RWPE2 (cell line): ENCODE measurements at regions not wholly inside any gene's neighbourhood (a gene's known extent, or its start where the extent isn't known, plus 50 kb on each side); places are given as distances from the start of the nearest gene placed in this dataset.

Source experiments
- ATAC-seq: fragments of 200-7000 bp; cut with Tn5 transposase; 3 replicates; pipeline ENCODE4 v1.9.1; 2021; ENCODE audit warnings: low read depth
- DNase-seq: peaks from one replicate; pipeline ENCODE4 v3.0.0-alpha.2; 2020; ENCODE audit warnings: low spot score
- H3K27ac ChIP-seq: fragments of 450-650 bp; 2 replicates; pipeline ENCODE4 v1.5.1; 2017; ENCODE audit warnings: mild to moderate bottlenecking; ENCODE audit not compliant: poor library complexity, severe bottlenecking
- H3K27me3 ChIP-seq: fragments of 250-450 bp; sonication (Bioruptor Pico); 2 replicates; pipeline ENCODE4 v1.5.1; 2021; ENCODE audit warnings: mild to moderate bottlenecking, moderate library complexity; ENCODE audit not compliant: insufficient read depth, poor library complexity, severe bottlenecking
- H3K36me3 ChIP-seq: fragments of 250-450 bp; sonication (Bioruptor Pico); 2 replicates; pipeline ENCODE4 v1.5.1; 2020; ENCODE audit warnings: low read depth, mild to moderate bottlenecking, moderate library complexity
- H3K4me1 ChIP-seq: fragments of 250-450 bp; sonication (Bioruptor Pico); 2 replicates; pipeline ENCODE4 v1.5.1; 2021; ENCODE audit warnings: mild to moderate bottlenecking, moderate library complexity; ENCODE audit not compliant: insufficient read depth, poor library complexity, severe bottlenecking
- H3K4me3 ChIP-seq: fragments of 250-450 bp; sonication (Bioruptor Pico); 2 replicates; pipeline ENCODE4 v1.5.1; 2021; ENCODE audit warnings: mild to moderate bottlenecking, moderate library complexity; ENCODE audit not compliant: severe bottlenecking
- H3K9me3 ChIP-seq: fragments of 250-450 bp; sonication (Bioruptor Pico); 2 replicates; pipeline ENCODE4 v1.5.1; 2021; ENCODE audit warnings: mild to moderate bottlenecking, moderate library complexity; ENCODE audit not compliant: severe bottlenecking
- CTCF ChIP-seq: fragments of 450-650 bp; IDR thresholded peaks from one replicate; pipeline ENCODE4 v1.5.1; 2017; ENCODE audit warnings: mild to moderate bottlenecking, moderate library complexity; ENCODE audit not compliant: poor library complexity, severe bottlenecking

- DNase-seq (no peak), ATAC-seq (no peak)
- no peak for TF ChIP-seq CTCF
- no peak overlapping the region for H3K27ac ChIP-seq
- H3K36me3 ChIP-seq = no peaks in the 10 kb centered on the region
- H3K4me3 ChIP-seq = no peak overlapping the region
- H3K4me1 ChIP-seq = no peaks in the 10 kb centered on the region
- H3K27me3 ChIP-seq = no peaks in the 10 kb centered on the region
- H3K9me3 ChIP-seq = no peaks in the 10 kb centered on the region
Observed at GRCh38 chr5:40365342-40366330, 314.1 kb upstream of the PTGER4 start.

- no peaks in the 10 kb centered on the region for H3K36me3 ChIP-seq
- ATAC-seq (no peak), DNase-seq (no peak)
- H3K27me3 ChIP-seq = no peaks in the 10 kb centered on the region
- H3K27ac ChIP-seq = no peak overlapping the region
- no peak overlapping the region for H3K4me3 ChIP-seq
- H3K4me1 ChIP-seq = no peaks in the 10 kb centered on the region
- TF ChIP-seq CTCF = no peak
- no peaks in the 10 kb centered on the region for H3K9me3 ChIP-seq
Observed at GRCh38 chr5:40364441-40364840, 315.3 kb upstream of the PTGER4 start.

- ATAC-seq (no peak), DNase-seq (no peak)
- H3K27me3 ChIP-seq = no peaks in the 10 kb centered on the region
- H3K4me3 ChIP-seq = no peak overlapping the region
- no peaks in the 10 kb centered on the region for H3K9me3 ChIP-seq
- no peak for TF ChIP-seq CTCF
- no peaks in the 10 kb centered on the region for H3K36me3 ChIP-seq
- H3K4me1 ChIP-seq = peaks cover 4% of the 10 kb centered on the region
- no peak overlapping the region for H3K27ac ChIP-seq
Observed at GRCh38 chr5:40361378-40361777, 318.3 kb upstream of the PTGER4 start.

GRCh38 chr5:40360685-40361084, 319.0 kb upstream of the PTGER4 start:
- Histone ChIP-seq H3K27ac (no peak overlapping the region), H3K9me3 (no peaks in the 10 kb centered on the region), H3K4me1 (peaks cover 4% of the 10 kb centered on the region), H3K27me3 (no peaks in the 10 kb centered on the region), H3K4me3 (no peak overlapping the region), H3K36me3 (no peaks in the 10 kb centered on the region)
- ATAC-seq (no peak), DNase-seq (no peak)
- TF ChIP-seq CTCF = no peak

GRCh38 chr5:40359832-40360231, 319.9 kb upstream of the PTGER4 start:
- TF ChIP-seq CTCF = no peak
- ATAC-seq = no peak
- H3K27me3 ChIP-seq = no peaks in the 10 kb centered on the region
- no peaks in the 10 kb centered on the region for H3K36me3 ChIP-seq
- H3K4me3 ChIP-seq = no peak overlapping the region
- peaks cover 4% of the 10 kb centered on the region for H3K4me1 ChIP-seq
- no peaks in the 10 kb centered on the region for H3K9me3 ChIP-seq
- no peak for DNase-seq
- H3K27ac ChIP-seq = no peak overlapping the region
